ENCODE measurements at regions not wholly inside any gene's neighbourhood (a gene's known extent, or its start where the extent isn't known, plus 50 kb on each side); places are given as distances from the start of the nearest gene placed in this dataset.

- no peak for TF ChIP-seq POLR2A (IDR thresholded peaks at IDR 0.05)
- no peak for TF ChIP-seq CTCF (IDR thresholded peaks at IDR 0.05)
Measured at GRCh38 chr2:21890041-21890440, 766.3 kb downstream of the TDRD15 start.

All from testis (tissue), 2 donors.